ENCODE measurements at regions not wholly inside any gene's neighbourhood (a gene's known extent, or its start where the extent isn't known, plus 50 kb on each side); places are given as distances from the start of the nearest gene placed in this dataset.

GRCh38 chr3:64915778-64916177 is 228.0 kb upstream of the ADAMTS9 start:
- no peak for DNase-seq (ENCODE audit: low spot score)

GRCh38 chr3:64913515-64913914 is 225.7 kb upstream of the ADAMTS9 start:
- DNase-seq (ENCODE audit: low spot score): no peak

- no peak for DNase-seq (ENCODE audit: low spot score)
Measured at GRCh38 chr3:64911138-64911537, 223.3 kb upstream of the ADAMTS9 start.

GRCh38 chr3:64909757-64910467 is 222.1 kb upstream of the ADAMTS9 start:
- DNase-seq (ENCODE audit: low spot score): no peak

DNA sequence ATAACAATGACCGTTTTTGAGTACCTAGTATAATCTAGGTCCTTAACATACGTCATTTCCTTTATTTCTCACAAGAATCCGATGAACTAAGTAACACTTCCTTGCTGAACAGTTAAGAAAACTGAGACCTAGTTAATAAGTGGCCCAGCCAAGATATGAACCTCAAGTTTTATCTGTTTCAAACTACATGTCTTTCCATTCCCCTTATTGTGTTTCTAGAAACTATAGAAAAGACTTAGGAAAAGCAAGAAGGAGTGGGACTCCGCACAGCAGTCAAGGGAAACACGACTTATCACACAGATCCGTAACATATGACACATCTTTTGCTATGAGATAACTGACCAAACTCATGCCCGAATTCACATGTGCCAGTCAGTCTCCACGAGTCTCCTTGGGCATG is 221.2 kb upstream of the ADAMTS9 start:
- no peak for DNase-seq (ENCODE audit: low spot score)

DNA sequence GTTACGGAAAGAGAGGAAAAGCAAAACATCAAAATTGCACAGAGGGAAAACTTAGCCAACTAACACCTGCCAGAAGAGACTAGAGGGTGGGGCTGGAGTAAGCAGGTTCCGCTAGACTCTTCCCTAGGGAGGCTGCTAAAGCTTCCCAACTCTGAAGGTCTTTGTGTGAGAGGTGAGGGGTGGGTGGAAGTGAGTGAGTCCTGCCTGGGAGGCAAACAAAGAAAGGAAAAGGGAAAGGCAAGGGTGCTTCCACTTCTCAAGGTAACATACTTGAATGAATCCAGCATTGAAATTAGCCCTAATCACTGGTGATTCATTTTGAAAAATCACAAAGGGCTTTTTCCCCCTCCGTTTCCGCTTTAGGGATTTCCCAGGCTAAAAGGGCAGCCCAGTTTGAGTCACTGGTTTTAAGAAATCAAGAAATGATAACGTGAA is 220.5 kb upstream of the ADAMTS9 start:
- no peak for DNase-seq (ENCODE audit: low spot score)

- DNase-seq (ENCODE audit: low spot score): no peak
Measured at GRCh38 chr3:64905906-64906410, 218.2 kb upstream of the ADAMTS9 start.

GRCh38 chr3:64903006-64903405 is 215.2 kb upstream of the ADAMTS9 start:
- no peak for DNase-seq (ENCODE audit: low spot score)

GRCh38 chr3:64901986-64902516 is 214.3 kb upstream of the ADAMTS9 start:
- no peak for DNase-seq (ENCODE audit: low spot score)

GRCh38 chr3:64901522-64901885 is 213.7 kb upstream of the ADAMTS9 start:
- DNase-seq (ENCODE audit: low spot score): no peak

DNA sequence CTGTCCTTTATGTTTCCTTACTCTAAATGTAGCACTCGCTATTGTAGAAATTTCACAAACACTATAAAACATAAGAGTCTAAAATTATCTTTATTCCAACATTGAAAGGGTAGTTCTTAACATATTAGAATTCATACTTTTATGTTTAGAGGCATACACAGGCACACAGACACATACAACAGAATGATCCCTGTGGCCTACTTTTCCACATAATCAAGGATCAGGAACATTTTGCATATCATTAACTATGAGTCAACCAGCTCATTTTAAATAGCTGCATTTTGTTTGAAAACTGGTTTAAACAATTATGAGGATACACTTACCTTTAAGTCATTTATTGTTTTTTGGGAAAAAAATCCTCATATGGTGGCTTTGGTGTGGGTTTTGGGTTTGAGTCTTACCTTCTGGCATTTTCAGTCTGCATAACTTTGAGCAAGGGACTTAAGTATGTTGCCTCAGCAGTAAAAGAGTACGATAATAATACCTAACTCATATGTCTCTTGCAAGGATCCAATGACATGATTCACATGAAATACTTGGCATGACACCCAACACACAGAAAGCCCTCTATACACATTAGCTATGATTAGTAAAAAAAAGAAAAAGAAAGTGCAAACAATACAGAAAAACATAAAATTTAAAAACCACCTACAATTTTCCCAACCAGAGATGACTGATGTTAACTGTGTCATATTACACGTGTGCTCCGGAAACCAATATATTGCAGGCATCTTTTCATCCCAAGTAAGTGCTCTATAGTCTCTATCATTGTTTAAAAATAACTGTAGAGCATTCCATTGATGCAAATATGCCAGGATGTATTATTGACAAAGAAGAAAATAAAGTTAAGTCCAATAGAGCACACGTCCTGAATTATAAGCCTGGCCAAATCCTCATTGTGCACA is 213.1 kb upstream of the ADAMTS9 start:
- no peak for DNase-seq (ENCODE audit: low spot score)

DNA sequence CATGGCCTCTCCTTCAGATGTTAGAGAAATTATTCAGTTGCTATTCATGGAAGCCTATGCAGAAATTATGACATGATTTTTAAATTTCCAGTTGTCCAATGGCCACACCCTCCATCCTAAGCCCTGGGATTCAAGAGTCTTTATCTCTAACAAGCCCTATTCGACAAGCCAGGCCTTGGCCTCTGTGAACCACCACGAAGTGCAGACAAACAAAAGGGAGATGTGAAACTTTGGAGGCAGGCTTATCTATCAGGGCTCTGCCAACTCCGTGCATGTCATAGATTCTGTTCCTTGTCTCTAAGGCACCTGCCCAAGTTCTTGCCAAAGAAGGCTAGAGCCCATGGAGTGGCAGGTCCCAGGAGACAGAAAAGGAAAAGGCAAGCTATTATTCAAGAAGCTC is 212.4 kb upstream of the ADAMTS9 start:
- no peak for DNase-seq (ENCODE audit: low spot score)

- no peak for DNase-seq (ENCODE audit: low spot score)
Measured at GRCh38 chr3:64898941-64899340, 211.1 kb upstream of the ADAMTS9 start.

DNA sequence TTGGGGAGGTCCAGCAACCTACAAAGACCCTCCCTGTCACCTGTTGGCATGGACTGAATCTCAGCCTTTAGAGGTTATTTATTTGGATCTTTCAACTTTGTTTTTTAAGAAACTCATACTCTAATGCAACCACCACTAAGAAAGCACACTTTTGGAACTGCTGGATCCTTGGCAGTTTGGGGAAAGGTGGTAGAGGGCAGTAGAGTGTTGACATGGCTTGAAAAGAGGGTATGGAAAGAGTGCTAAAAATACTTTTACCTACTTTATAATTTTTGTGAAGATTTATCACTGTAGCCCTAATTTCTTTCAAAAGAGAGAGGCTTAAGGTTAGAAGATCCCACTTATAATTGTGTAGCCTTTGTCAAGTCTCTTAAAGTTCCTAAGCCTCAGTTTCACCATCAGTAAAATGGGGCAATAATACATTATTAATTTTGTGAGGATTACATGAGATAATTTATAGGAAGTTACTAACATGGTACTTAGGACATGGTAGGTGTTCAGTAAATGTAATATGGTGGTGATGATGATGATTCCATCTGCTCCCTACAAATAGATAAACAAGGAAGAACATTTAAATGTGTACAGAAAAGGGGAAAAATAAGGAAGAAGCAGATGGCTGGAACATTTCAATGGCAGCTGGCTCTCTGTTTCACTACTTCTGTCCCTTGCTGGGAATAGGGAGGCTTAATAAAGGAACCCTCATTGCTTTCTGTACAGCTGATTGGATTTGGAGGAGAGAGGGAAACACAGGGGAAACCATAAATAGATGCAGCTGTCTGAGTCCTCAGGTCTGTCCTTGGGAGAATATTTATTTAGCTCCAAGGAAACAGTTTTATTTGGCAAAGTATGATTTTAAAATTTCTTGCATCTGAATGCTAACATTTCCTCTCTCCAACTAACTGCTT is 208.4 kb upstream of the ADAMTS9 start:
- DNase-seq (ENCODE audit: low spot score): no peak

DNA sequence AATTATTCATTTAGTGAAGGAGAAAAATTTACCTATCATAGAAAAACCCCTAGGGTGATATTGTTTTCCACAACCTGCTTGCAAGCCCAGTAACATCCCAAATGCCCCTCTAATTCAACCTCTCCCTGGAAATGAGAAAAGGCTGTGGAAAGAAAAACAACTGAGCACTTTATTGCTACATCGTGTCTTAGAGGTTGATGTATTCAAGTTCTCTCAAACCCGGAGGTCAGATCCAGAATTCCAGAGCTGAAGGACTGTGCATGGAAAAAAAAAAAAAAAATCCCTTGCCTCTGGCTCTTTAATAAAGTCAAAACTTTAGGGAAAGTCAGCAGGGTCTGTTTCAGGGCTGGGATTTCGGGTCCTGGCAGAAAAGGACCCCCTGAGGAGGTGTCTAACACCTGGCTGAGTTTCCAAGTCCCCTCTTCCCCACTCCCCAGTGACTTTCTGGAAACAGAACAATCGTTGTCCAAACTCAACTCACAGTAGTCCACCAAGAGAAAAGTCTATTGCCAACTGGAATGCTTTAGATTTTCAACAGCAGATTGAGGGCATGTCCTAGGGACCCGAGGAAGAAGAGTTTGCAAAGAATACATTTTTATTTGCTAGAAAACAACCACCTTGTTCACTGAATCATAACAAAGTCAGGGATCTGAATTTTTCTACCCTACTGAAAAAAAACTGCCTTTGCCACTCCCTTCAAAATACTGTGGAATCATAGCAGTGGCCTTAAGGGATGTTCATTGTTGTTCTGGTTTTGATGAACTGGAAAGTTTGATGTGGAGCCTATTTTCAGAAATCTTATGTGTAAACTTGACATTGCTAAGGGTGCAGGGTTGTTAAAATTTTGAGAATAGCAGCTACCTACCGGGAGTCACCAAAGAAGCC is 207.5 kb upstream of the ADAMTS9 start:
- no peak for DNase-seq (ENCODE audit: low spot score)

DNA sequence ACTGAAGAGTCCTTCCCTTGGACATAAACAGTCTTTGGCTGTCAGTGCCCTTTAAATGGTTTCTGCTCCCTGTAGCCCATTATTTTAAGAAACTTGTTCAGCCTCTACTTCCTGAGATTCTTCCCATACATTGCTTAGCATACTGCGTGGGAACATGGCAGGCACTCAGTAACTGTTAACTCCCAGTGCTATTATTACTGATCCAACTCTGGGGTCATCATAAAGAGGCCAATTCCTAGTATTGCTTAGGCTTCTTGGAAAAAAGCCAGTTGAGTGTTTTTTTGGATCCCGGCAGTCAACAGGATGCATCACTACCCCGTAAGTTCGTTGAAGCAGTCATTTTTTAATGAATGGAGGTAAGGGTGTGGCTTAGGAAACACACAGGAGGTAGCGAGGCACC is 206.2 kb upstream of the ADAMTS9 start:
- DNase-seq (ENCODE audit: low spot score): no peak

DNA sequence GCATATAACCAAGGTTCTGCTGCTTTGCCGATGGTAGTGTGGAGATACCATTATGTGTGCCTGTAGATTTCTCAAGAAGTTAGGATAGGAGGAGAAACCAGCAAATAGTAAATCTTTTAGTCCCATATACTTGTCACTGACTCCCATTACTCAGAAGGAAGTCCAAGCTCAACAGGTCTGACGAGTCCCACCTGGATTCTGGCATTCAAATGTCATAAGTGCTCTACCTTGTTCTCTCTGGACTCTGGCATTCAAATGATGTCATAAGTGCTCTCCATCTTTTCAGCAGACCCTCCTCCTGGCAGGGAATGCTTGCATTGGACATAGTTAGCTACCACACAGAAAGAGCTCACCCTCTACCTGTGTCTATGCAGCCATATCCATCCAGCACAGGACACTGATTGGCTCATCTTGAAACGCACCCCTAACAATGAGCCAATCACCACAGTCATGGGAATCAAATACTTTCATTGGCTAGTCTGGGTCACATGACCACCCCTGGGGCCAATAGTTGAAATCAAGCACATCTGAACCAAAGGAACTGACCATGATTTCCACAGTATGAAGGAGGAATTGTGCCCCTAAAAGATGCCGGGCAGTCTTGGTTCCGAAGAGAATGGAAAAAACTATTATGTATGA is 205.0 kb upstream of the ADAMTS9 start:
- DNase-seq (ENCODE audit: low spot score): no peak

DNA sequence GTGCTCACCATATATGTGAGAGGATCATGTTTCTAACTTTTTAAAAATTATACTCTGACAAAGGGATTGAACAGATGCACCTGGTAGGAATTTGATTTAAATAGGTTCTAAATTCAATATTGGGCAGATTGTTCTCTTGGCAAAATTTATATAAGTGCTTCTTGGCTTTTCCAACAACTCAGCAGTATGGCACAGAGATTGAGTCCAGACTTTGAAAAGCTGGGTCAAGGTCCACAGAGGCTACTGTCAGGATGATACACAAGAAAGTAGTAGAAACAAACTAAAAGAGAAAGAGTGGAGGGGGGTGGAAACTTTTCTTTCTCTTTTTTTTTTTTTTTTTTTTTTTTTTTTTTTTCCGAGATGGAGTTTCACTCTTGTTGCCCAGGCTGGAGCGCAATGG is 203.2 kb upstream of the ADAMTS9 start:
- DNase-seq (ENCODE audit: low spot score): no peak

DNA sequence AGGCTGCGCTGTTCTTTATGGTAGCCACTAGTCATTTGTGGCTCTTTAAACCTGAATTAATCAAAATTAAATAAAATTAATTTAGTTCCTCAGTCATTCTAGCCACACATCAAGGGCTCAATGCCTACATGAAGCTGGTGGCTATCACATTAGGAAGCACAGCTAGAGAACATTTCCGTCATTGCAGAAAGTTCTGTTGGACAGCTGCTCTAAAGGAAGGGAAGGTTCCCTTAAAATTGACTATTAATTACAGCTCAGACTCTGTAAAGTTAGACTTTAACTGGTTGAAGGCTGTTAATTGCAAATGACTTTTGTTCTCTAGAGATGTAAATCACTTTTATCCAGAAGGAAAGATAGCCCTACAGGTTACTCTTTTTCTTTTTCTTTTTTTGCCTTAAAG is 202.7 kb upstream of the ADAMTS9 start:
- no peak for DNase-seq (ENCODE audit: low spot score)

- no peak for DNase-seq (ENCODE audit: low spot score)
Measured at GRCh38 chr3:64890006-64890405, 202.2 kb upstream of the ADAMTS9 start.
